Epithelial cell of esophagus (primary cell): ENCODE measurements at regions not wholly inside any gene's neighbourhood (a gene's known extent, or its start where the extent isn't known, plus 50 kb on each side); places are given as distances from the start of the nearest gene placed in this dataset.

Experiments used
- DNase-seq: peaks from one replicate; pipeline ENCODE4 v3.0.0; 2010; ENCODE audit warnings: low read depth
- H3K4me3 ChIP-seq: 2 replicates; pipeline ENCODE4 v1.5.1; 2011; ENCODE audit warnings: mild to moderate bottlenecking, low read length, control low read depth
- TF ChIP-seq, protein P1 (sequence below): IDR thresholded peaks from 2 replicates; pipeline ENCODE4 v1.5.1; 2011; ENCODE audit warnings: low read depth, mild to moderate bottlenecking, low read length, control low read depth, inconsistent platforms; ENCODE audit not compliant: insufficient read depth; ENCODE audit errors: missing control alignments

DNA sequence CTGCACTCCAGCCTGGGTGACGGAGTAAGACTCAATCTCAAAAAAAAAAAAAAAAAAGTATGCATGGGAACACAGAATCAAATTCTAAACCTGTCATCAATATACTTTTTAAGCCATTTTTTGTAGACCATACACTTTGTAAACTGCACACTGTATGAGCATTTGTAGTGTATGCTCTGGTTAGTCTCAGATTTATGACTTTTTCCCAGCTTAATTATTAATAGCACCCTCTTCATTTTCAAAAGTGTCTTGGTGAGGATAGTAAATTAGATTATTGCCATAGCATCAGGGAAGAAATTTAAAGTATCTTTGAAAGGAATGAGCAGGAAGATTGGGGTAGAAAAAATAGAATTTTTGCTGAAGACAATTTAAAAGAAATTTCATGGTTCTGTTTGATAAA, 330.8 kb upstream of the RSPO3 start:
- TF ChIP-seq, protein P1, sequence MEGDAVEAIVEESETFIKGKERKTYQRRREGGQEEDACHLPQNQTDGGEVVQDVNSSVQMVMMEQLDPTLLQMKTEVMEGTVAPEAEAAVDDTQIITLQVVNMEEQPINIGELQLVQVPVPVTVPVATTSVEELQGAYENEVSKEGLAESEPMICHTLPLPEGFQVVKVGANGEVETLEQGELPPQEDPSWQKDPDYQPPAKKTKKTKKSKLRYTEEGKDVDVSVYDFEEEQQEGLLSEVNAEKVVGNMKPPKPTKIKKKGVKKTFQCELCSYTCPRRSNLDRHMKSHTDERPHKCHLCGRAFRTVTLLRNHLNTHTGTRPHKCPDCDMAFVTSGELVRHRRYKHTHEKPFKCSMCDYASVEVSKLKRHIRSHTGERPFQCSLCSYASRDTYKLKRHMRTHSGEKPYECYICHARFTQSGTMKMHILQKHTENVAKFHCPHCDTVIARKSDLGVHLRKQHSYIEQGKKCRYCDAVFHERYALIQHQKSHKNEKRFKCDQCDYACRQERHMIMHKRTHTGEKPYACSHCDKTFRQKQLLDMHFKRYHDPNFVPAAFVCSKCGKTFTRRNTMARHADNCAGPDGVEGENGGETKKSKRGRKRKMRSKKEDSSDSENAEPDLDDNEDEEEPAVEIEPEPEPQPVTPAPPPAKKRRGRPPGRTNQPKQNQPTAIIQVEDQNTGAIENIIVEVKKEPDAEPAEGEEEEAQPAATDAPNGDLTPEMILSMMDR = no peak
- no peak for DNase-seq
- no peak overlapping the region for H3K4me3 ChIP-seq

GRCh38 chr6:126788861-126789365, 329.6 kb upstream of the RSPO3 start:
- TF ChIP-seq, protein P1 = no peak
- H3K4me3 ChIP-seq = no peak overlapping the region
- DNase-seq = no peak

- TF ChIP-seq, protein P1 = no peak
- no peak for DNase-seq
- no peak overlapping the region for H3K4me3 ChIP-seq
These were observed 326.0 kb upstream of the RSPO3 start for GRCh38 chr6:126792340-126793085.

DNA sequence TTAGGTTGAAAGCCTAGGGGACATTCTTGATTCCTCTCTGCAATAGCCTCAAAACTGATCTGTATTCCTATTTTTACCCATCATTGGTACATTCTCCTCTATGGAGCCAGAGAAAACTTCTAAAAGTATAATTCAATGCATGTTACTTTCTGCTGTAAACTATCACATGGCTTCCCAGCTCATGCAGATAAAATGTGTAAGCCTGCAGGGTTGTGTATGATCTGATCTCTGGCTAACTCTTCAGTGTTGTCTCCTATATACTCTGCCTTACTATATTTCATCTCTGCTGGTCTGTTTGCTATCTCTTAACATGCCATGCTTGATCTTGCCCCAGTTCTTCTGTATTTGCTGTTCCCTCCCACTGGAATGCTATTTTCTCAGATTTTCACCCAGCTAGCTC, 323.3 kb upstream of the RSPO3 start:
- H3K4me3 ChIP-seq = no peak overlapping the region
- TF ChIP-seq, protein P1 = no peak
- DNase-seq = no peak

GRCh38 chr6:126797981-126798380, 320.5 kb upstream of the RSPO3 start:
- no peak for DNase-seq
- TF ChIP-seq, protein P1 = no peak
- no peak overlapping the region for H3K4me3 ChIP-seq

DNA sequence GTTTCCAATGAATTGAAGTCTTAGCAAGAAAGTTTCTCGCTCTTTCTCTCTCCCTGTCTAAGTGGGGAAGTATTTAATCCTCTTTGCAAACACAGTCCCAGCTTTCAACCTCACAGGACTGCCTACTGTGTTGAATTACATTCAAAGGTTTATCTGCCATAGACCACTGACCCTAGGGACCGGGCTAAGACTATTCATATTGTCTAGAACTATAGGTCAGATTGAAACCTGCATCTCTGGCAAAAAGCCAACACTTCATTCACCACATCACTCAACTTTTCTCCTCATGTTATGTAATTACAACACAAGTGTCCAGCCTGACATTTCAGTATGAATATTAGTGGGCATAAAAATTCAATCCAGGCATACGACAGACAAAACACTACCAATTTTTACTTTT, 314.7 kb upstream of the RSPO3 start:
- H3K4me3 ChIP-seq = no peak overlapping the region
- no peak for DNase-seq
- TF ChIP-seq, protein P1 = no peak
